HepG2 (cell line): ENCODE measurements at regions not wholly inside any gene's neighbourhood (a gene's known extent, or its start where the extent isn't known, plus 50 kb on each side); places are given as distances from the start of the nearest gene placed in this dataset.

Experiments
- ATAC-seq: fragments of 200-7000 bp; cut with Tn5 transposase; 3 replicates; pipeline ENCODE4 v1.9.1; 2020; ENCODE audit warnings: mild to moderate bottlenecking, moderate library complexity
- BruUV-seq: library from RNA; stranded (reverse); fragments of 400-500 nt; replicated peaks from 2 replicates; lab custom pipeline; 2021; lab: Mats Ljungman, UMichigan
- CTCF ChIA-PET: fragments of 300-600 bp; formaldehyde crosslinking; extraction: SDS; loops from one replicate; lab custom pipeline; 2021; ENCODE audit warnings: low total read pairs, inconsistent platforms, low intra/inter-chr PET ratio; lab: Yijun Ruan, JAX
- POLR2A ChIA-PET: fragments of 350-600 bp; sonication (Branson Sonifier 250); formaldehyde crosslinking; loops from one replicate; lab custom pipeline; 2020; ENCODE audit warnings: antibody characterized with exemption, inconsistent platforms; lab: Yijun Ruan, JAX
- DNase-seq: peaks from one replicate; pipeline ENCODE4 v3.0.0-alpha.2; 2015; ENCODE audit warnings: low spot score
- FAIRE-seq: peaks from 3 replicates; lab custom pipeline; 2011; peaks lifted over from hg19 to GRCh38; lab: Jason Lieb, UNC
- H2AFZ ChIP-seq: one replicate; pipeline ENCODE4 v1.6.1; 2011; ENCODE audit warnings: low read length, inconsistent platforms
- H3K27ac ChIP-seq: fragments of 300-600 bp; 3 replicates; pipeline ENCODE4 v1.8.0; 2011; ENCODE audit warnings: mixed run types, mild to moderate bottlenecking, mixed read lengths, low read length, inconsistent platforms; ENCODE audit not compliant: insufficient read depth; ENCODE audit errors: extremely low read length
- H3K27me3 ChIP-seq, 2 experiments: fragments of 200-600 bp in 1 of 2; 2 replicates in 1 of 2; 3 replicates in 1 of 2; pipeline versions ENCODE4 v1.6.0 to v1.8.0; 2011; ENCODE audit warnings: low read length in 2 of 2, mild to moderate bottlenecking in 2 of 2, moderate library complexity in 2 of 2, inconsistent platforms in 1 of 2; ENCODE audit not compliant: insufficient read depth in 2 of 2, control insufficient read depth in 1 of 2
- H3K36me3 ChIP-seq, 2 experiments: fragments of 200-600 bp in 1 of 2; replicated peaks in 1 of 2; 2 replicates in 1 of 2; 3 replicates in 1 of 2; pipeline versions ENCODE4 v1.5.1 to v1.8.0; 2011; ENCODE audit warnings: low read length in 2 of 2, inconsistent platforms in 1 of 2; ENCODE audit not compliant: insufficient read depth in 2 of 2, control insufficient read depth in 1 of 2
- H3K4me1 ChIP-seq: 2 replicates; pipeline ENCODE4 v1.5.1; 2012; ENCODE audit warnings: low read length, inconsistent platforms; ENCODE audit not compliant: insufficient read depth
- H3K4me2 ChIP-seq: 2 replicates; pipeline ENCODE4 v1.6.0; 2011; ENCODE audit warnings: low read depth, low read length, inconsistent platforms
- H3K4me3 ChIP-seq, 3 experiments: fragments of 200-600 bp in 1 of 3; sonication (generic), shearing (Covaris generic) in 1 of 3; replicated peaks in 1 of 3; 2 replicates each; pipeline ENCODE4 v1.5.1; 2011 to 2016; ENCODE audit warnings: low read length in 3 of 3, inconsistent platforms in 2 of 3, low read depth in 2 of 3, mild to moderate bottlenecking in 2 of 3, control low read depth in 1 of 3, mixed read lengths in 1 of 3; ENCODE audit not compliant: insufficient read depth in 1 of 3
- H3K79me2 ChIP-seq: one replicate; pipeline ENCODE4 v1.6.1; 2011; ENCODE audit warnings: low read length, inconsistent platforms; ENCODE audit not compliant: insufficient read depth
- H3K9ac ChIP-seq: 2 replicates; pipeline ENCODE4 v1.6.0; 2011; ENCODE audit warnings: mild to moderate bottlenecking, low read depth, low read length, inconsistent platforms; ENCODE audit not compliant: insufficient read depth
- H3K9me3 ChIP-seq: 2 replicates; pipeline ENCODE4 v1.5.1; 2012; ENCODE audit warnings: mild to moderate bottlenecking, low read length
- H4K20me1 ChIP-seq: 2 replicates; pipeline ENCODE4 v1.6.0; 2011; ENCODE audit warnings: inconsistent platforms, mild to moderate bottlenecking, low read length, moderate library complexity; ENCODE audit not compliant: insufficient read depth
- CEBPB ChIP-seq: IDR thresholded peaks from 2 replicates; pipeline ENCODE4 v1.6.1; 2011; ENCODE audit warnings: low read depth, low read length, improper control_type of control experiment, borderline replicate concordance
- GATAD2A ChIP-seq: IDR thresholded peaks from 2 replicates; pipeline ENCODE4 v1.6.1; 2016
- HOMEZ ChIP-seq: IDR thresholded peaks from 2 replicates; pipeline ENCODE4 v1.6.1; 2016; ENCODE audit warnings: low read depth
- MXD1 ChIP-seq: sonication (generic); formaldehyde crosslinking; IDR thresholded peaks from 2 replicates; pipeline ENCODE4 v1.4.0; 2020; ENCODE audit warnings: mild to moderate bottlenecking, missing genetic modification reagents
- NFE2 ChIP-seq: sonication (generic); formaldehyde crosslinking; IDR thresholded peaks from 2 replicates; pipeline ENCODE4 v1.4.0; 2020; ENCODE audit warnings: missing genetic modification reagents
- NFRKB ChIP-seq: fragments of 450-650 bp; IDR thresholded peaks from 2 replicates; pipeline ENCODE4 v1.6.1; 2017
- ONECUT2 ChIP-seq: sonication (generic); formaldehyde crosslinking; IDR thresholded peaks from 2 replicates; pipeline ENCODE4 v1.4.0; 2020; ENCODE audit warnings: missing genetic modification reagents
- POGZ ChIP-seq: sonication (generic); formaldehyde crosslinking; IDR thresholded peaks from 2 replicates; pipeline ENCODE4 v1.4.0; 2020; ENCODE audit warnings: mild to moderate bottlenecking, missing genetic modification reagents
- RNF219 ChIP-seq: sonication (generic); formaldehyde crosslinking; IDR thresholded peaks from 2 replicates; pipeline ENCODE4 v1.5.0; 2020; ENCODE audit warnings: mild to moderate bottlenecking, missing genetic modification reagents
- SMAD3 ChIP-seq: sonication (generic); formaldehyde crosslinking; IDR thresholded peaks from 2 replicates; pipeline ENCODE4 v1.4.0; 2020; ENCODE audit warnings: missing genetic modification reagents
- SRF ChIP-seq: IDR thresholded peaks from 2 replicates; pipeline ENCODE4 v1.6.1; 2011; ENCODE audit warnings: mild to moderate bottlenecking, low read depth, low read length, moderate library complexity
- THAP11 ChIP-seq: IDR thresholded peaks from 2 replicates; pipeline ENCODE4 v1.6.1; 2016; ENCODE audit warnings: missing biosample characterization, missing genetic modification reagents
- ZHX1 ChIP-seq: sonication (generic); formaldehyde crosslinking; IDR thresholded peaks from 2 replicates; pipeline ENCODE4 v1.8.1; 2022; ENCODE audit warnings: low read depth, mild to moderate bottlenecking, missing genetic modification reagents
- ZNF24 ChIP-seq: fragments of 450-650 bp; IDR thresholded peaks from 2 replicates; pipeline ENCODE4 v1.6.1; 2017; ENCODE audit warnings: antibody characterized with exemption, mild to moderate bottlenecking
- ZNF30 ChIP-seq: sonication (generic); formaldehyde crosslinking; IDR thresholded peaks from 2 replicates; pipeline ENCODE4 v1.5.0; 2020; ENCODE audit warnings: mild to moderate bottlenecking, missing genetic modification reagents
- ZNF362 ChIP-seq: sonication (generic); formaldehyde crosslinking; IDR thresholded peaks from 2 replicates; pipeline ENCODE4 v1.4.0; 2020; ENCODE audit warnings: missing genetic modification reagents, mild to moderate bottlenecking, borderline replicate concordance
- ZNF644 ChIP-seq: IDR thresholded peaks from 2 replicates; pipeline ENCODE4 v1.6.1; 2016; ENCODE audit warnings: low read depth
- ZNF816 ChIP-seq: sonication (generic); formaldehyde crosslinking; IDR thresholded peaks from 2 replicates; pipeline ENCODE4 v1.8.0; 2022; ENCODE audit warnings: missing genetic modification reagents, mild to moderate bottlenecking, borderline replicate concordance
- WGBS: methylation state at CpG from one replicate; pipeline ENCODE4 v1.1.6; 2017; ENCODE audit warnings: low lambda C conversion rate; 5-methylcytosine and 5-hydroxymethylcytosine counted together
- in situ Hi-C: cut with HindIII; loops from 2 replicates; pipeline ENCODE4 v1.10.0; 2017; ENCODE audit warnings: low pct_unique_long_range_greater_than_20kb; ENCODE audit not compliant: extremely low pct_ligation_motif_present
- intact Hi-C: fragments of 100-400 bp; cut with micrococcal nuclease; formaldehyde crosslinking; loops from one replicate; pipeline ENCODE4 v1.10.0; 2022; ENCODE audit not compliant: unreplicated experiment

GRCh38 chr5:96288845-96289185 lies 144.2 kb downstream of the PCSK1 start:
- Histone ChIP-seq H3K4me1 (peaks cover 26% of the 10 kb centered on the region), H3K36me3 (no peaks in the 10 kb centered on the region), H3K27me3 (no peaks in the 10 kb centered on the region), H3K4me2 (no peak overlapping the region), H2AFZ (no peak overlapping the region), H3K27ac (peak overlapping the region; percentile 29), H3K9me3 (no peaks in the 10 kb centered on the region), H3K4me3 (no peak overlapping the region), H4K20me1 (no peaks in the 10 kb centered on the region), H3K9ac (no peak overlapping the region), H3K79me2 (no peaks in the 10 kb centered on the region)
- DNase-seq (peak; percentile 68), FAIRE-seq (no peak), ATAC-seq (peak; percentile 47; the same call in 1 of the 3 replicates)
- WGBS = 21% methylated on average over 1 of the region's 1 CpG
- ChIA-PET CTCF (no interaction called here), POLR2A (interaction anchor here (1.0 kb wide), 1 partner anchor 9 kb away, joined by 3 read pairs; no protein-coding TSS in a partner anchor)
- in situ Hi-C loops (no loop called here), intact Hi-C loops (no loop called here)
- BruUV-seq = no TSS peak
- peak; percentile 93 for TF ChIP-seq HOMEZ
- TF ChIP-seq MXD1 (CRISPR knock-in tag) = no peak
- no peak for TF ChIP-seq SRF
- TF ChIP-seq NFE2 (CRISPR knock-in tag) = no peak
- TF ChIP-seq ONECUT2 (CRISPR knock-in tag) = peak; percentile 57
- no peak for TF ChIP-seq ZHX1
- TF ChIP-seq NFRKB = no peak
- TF ChIP-seq RNF219 = no peak
- TF ChIP-seq ZNF644 (CRISPR knock-in tag) = 0 out of 2 replicates have a peak, but pooled peaks have one; percentile 48
- TF ChIP-seq POGZ = peak; percentile 96
- peak; percentile 86 for TF ChIP-seq GATAD2A (CRISPR knock-in tag)
- TF ChIP-seq ZNF362 (CRISPR knock-in tag) = 0 out of 2 replicates have a peak, but pooled peaks have one; percentile 10
- 0 out of 2 replicates have a peak, but pooled peaks have one; percentile 42 for TF ChIP-seq SMAD3 (CRISPR knock-in tag)
- TF ChIP-seq CEBPB = peak; percentile 97
- TF ChIP-seq ZNF816 (CRISPR knock-in tag) = no peak
- TF ChIP-seq THAP11 = peak; percentile 48
- TF ChIP-seq ZNF24 = no peak
- no peak for TF ChIP-seq ZNF30 (CRISPR knock-in tag)
